H1 (cell line): ENCODE measurements at regions not wholly inside any gene's neighbourhood (a gene's known extent, or its start where the extent isn't known, plus 50 kb on each side); places are given as distances from the start of the nearest gene placed in this dataset.

Source experiments
- EZH2 ChIP-seq: fragments of 200-600 bp; sonication (generic); IDR thresholded peaks from 2 replicates; pipeline ENCODE4 v1.7.1; 2012; ENCODE audit warnings: low read depth, mild to moderate bottlenecking, moderate library complexity, low read length, inconsistent platforms; ENCODE audit not compliant: severe bottlenecking
- RFX5 ChIP-seq: IDR thresholded peaks from 2 replicates; pipeline ENCODE4 v1.6.1; 2011; ENCODE audit warnings: low read depth, low read length, improper control_type of control experiment, borderline replicate concordance
- RXRA ChIP-seq: IDR thresholded peaks from 2 replicates; pipeline ENCODE4 v1.6.1; 2011; ENCODE audit warnings: low read depth, mild to moderate bottlenecking, low read length, moderate library complexity; ENCODE audit not compliant: insufficient read depth

DNA sequence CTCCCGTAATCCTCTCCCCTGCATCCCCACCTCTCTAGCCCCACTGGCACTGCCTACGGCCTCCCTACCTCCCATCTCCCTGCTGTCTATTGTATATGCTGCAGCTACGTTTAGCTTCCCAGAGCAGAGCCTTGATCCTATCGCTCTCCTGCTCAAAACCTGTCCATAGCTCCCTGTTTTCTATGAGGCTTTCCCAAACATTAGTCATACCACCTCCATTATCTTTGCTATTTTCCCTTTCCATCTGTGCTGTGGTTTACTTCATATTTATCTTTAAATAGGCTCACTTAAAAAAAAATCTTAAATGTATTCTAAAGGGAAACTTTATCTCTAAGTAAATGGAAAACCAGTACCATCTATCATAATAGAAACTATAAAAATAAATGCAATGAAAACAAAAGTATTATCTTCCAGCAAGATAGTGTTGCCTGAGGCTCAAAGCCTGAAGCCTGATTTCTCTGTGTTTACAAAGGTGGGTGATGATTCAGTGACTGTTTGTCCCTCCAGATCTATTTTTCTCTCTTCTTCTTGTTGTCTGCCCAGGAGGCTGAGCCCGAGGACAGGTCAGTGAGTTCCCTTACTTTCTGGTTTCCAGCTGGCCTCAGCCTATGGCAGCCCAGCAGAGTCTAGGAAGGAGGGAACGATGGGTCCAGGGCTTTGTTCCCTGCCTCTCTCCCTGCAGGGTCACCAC lies 397.1 kb upstream of the CFAP20DC start:
- TF ChIP-seq EZH2, result no peak
- TF ChIP-seq RFX5, result no peak
- TF ChIP-seq RXRA, result no peak
